ENCODE measurements at regions not wholly inside any gene's neighbourhood (a gene's known extent, or its start where the extent isn't known, plus 50 kb on each side); places are given as distances from the start of the nearest gene placed in this dataset.

- Histone ChIP-seq H3K27ac (ENCODE audit: low read depth, low read length) (no peak overlapping the region), H3K4me3 (ENCODE audit: low read depth, low read length) (no peak overlapping the region)
- POLR2A ChIA-PET, result no interaction called here
These were observed 245.9 kb downstream of the SYK start for GRCh38 chr9:91047529-91047928.

GRCh38 chr9:91047993-91048607 lies 246.5 kb downstream of the SYK start:
- Histone ChIP-seq H3K27me3 (ENCODE audit: control insufficient read depth, insufficient read depth, low read length) (no peaks in the 10 kb centered on the region), H3K9me3 (ENCODE audit: control insufficient read depth, insufficient read depth, low read length) (no peaks in the 10 kb centered on the region; the same call in 1 of the 2 replicates), H3K4me3 (ENCODE audit: low read depth, low read length) (no peak overlapping the region), H3K27ac (ENCODE audit: low read depth, low read length) (no peak overlapping the region)
- ChIA-PET CTCF (no interaction called here), POLR2A (no interaction called here)
- DNase-seq (ENCODE audit: low read depth, low spot score), result no peak
- TF ChIP-seq CTCF (IDR thresholded peaks at IDR 0.05; ENCODE audit: low read depth, low read length), result no peak

More at GRCh38 chr9:91047529-91047928, 245.9 kb downstream of the SYK start:
- CTCF ChIA-PET, result no interaction called here
- no peak for TF ChIP-seq CTCF (IDR thresholded peaks at IDR 0.05; ENCODE audit: low read depth, low read length)
- no peak for DNase-seq (ENCODE audit: low read depth, low spot score)
- Histone ChIP-seq H3K27me3 (ENCODE audit: control insufficient read depth, insufficient read depth, low read length) (no peaks in the 10 kb centered on the region), H3K9me3 (ENCODE audit: control insufficient read depth, insufficient read depth, low read length) (no peaks in the 10 kb centered on the region; the same call in 1 of the 2 replicates)

GRCh38 chr9:91048749-91049148 lies 247.1 kb downstream of the SYK start:
- Histone ChIP-seq H3K9me3 (ENCODE audit: control insufficient read depth, insufficient read depth, low read length) (no peaks in the 10 kb centered on the region; the same call in 1 of the 2 replicates), H3K4me3 (ENCODE audit: low read depth, low read length) (no peak overlapping the region), H3K27ac (ENCODE audit: low read depth, low read length) (no peak overlapping the region), H3K27me3 (ENCODE audit: control insufficient read depth, insufficient read depth, low read length) (no peaks in the 10 kb centered on the region)
- no peak for DNase-seq (ENCODE audit: low read depth, low spot score)
- TF ChIP-seq CTCF (IDR thresholded peaks at IDR 0.05; ENCODE audit: low read depth, low read length), result no peak
- POLR2A ChIA-PET, result no interaction called here
- CTCF ChIA-PET, result interaction anchor here (1.2 kb wide), 1 partner anchor 11 kb away, joined by 4 read pairs; no protein-coding TSS in a partner anchor

- TF ChIP-seq CTCF (IDR thresholded peaks at IDR 0.05; ENCODE audit: low read depth, low read length), result no peak
- no peak overlapping the region for H3K27ac ChIP-seq (ENCODE audit: low read depth, low read length)
- H3K4me3 ChIP-seq (ENCODE audit: low read depth, low read length), result no peak overlapping the region
- ChIA-PET CTCF (no interaction called here), POLR2A (no interaction called here)
- no peaks in the 10 kb centered on the region for H3K27me3 ChIP-seq (ENCODE audit: control insufficient read depth, insufficient read depth, low read length)
- H3K9me3 ChIP-seq (ENCODE audit: control insufficient read depth, insufficient read depth, low read length), result no peaks in the 10 kb centered on the region
- no peak for DNase-seq (ENCODE audit: low read depth, low spot score)
These were observed 252.2 kb downstream of the SYK start for GRCh38 chr9:91053824-91054223.

GRCh38 chr9:91055845-91056244 lies 254.2 kb downstream of the SYK start:
- Histone ChIP-seq H3K27ac (ENCODE audit: low read depth, low read length) (no peak overlapping the region), H3K27me3 (ENCODE audit: control insufficient read depth, insufficient read depth, low read length) (no peaks in the 10 kb centered on the region), H3K9me3 (ENCODE audit: control insufficient read depth, insufficient read depth, low read length) (no peaks in the 10 kb centered on the region), H3K4me3 (ENCODE audit: low read depth, low read length) (no peak overlapping the region)
- TF ChIP-seq CTCF (IDR thresholded peaks at IDR 0.05; ENCODE audit: low read depth, low read length), result no peak
- ChIA-PET CTCF (interaction anchor here (1.0 kb wide), 1 partner anchor 369 kb away, joined by 3 read pairs; no protein-coding TSS in a partner anchor), POLR2A (no interaction called here)
- no peak for DNase-seq (ENCODE audit: low read depth, low spot score)

All from AG04450 (cell line).